ELR (cell line): ENCODE measurements at regions not wholly inside any gene's neighbourhood (a gene's known extent, or its start where the extent isn't known, plus 50 kb on each side); places are given as distances from the start of the nearest gene placed in this dataset.
"Not testable (repeated sequence)": the region's sequence is repeated elsewhere in the genome, so short reads cannot be mapped to it uniquely, and the experiment has no call there.

ENCODE experiments used
- DNase-seq: peaks from one replicate; pipeline ENCODE4 v3.0.0-alpha.2; 2015; ENCODE audit warnings: low read depth

GRCh38 chr22:47547881-47548650 is 785.6 kb downstream of the TBC1D22A start:
- DNase-seq: no peak

- no peak for DNase-seq
Observed at GRCh38 chr22:47547239-47547661, 784.8 kb downstream of the TBC1D22A start.

GRCh38 chr22:47544696-47545095 is 782.2 kb downstream of the TBC1D22A start:
- DNase-seq: no peak

- no peak for DNase-seq
Observed at GRCh38 chr22:47543447-47543846, 781.0 kb downstream of the TBC1D22A start.

GRCh38 chr22:47540011-47540410 is 777.6 kb downstream of the TBC1D22A start:
- no peak for DNase-seq

GRCh38 chr22:47539374-47539773 is 776.9 kb downstream of the TBC1D22A start:
- DNase-seq: no peak

GRCh38 chr22:47535681-47536080 is 773.2 kb downstream of the TBC1D22A start:
- DNase-seq: no peak

DNA sequence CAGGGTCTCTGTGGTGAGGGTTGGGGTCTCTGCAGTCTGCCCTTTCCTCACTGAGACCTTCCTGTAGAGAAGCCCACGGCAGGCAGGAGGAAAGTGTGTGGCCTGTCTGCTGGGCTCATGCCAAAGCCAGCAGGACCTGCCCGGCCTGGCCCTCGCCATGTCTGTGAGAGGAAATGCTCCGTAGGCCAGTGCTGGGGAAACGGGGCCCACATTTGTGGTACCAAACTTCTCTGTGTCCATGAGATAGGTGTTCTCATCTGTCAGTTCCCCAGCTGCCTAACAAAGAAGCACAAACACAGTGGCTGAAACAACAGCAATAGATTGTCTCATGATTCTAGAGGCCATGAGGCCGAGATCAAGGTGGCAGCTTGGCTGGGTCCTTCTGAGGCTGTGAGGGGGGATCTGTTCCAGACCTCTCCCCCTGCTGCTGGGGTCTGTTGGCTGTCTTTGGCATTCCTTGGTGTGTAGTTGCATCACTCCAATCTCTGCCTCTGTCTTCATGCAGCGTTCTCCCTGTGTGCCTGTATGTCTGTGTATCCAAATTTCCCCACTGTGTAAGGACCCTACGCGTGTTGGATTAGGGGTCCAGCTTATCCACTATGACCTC is 772.5 kb downstream of the TBC1D22A start:
- no peak for DNase-seq

DNA sequence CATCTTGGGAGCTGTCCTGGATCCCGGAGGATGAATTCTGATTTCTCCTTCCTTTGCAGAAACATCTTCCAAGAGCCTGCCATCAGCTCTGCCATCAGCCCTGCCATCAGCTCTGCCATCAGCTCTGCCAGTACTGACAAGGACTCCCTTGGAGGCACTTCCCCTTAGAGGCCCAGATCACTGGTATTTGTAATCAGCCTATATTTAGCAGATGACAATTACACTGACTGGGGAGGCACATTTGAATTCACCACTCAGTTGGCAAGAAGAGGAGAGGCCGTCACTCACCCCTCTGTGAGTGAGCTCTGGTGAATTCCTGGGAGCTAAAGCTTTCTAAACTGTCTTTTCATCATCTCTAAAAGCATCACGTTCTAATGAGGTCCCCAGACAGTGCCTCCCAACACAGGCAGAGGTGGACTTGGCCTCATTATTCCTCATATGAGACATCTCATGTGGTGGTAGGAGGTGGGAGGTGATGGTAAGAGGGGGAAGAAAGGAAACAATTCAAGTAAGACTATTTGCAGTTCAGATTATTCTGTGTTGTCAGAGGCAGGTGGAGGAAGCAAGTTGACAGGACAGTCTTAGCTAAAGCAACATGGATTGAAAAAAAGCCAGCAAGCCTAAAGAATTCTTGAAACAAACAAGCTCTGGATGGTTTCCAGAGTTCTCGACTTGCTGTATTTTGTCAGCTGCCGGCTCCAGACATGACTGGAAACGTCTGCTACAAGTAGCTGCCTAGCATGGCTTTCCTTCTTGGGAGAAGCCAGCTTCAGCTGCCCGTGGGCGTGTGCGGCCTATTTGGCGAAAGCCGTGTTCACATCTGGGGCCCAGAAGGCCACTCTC is 771.7 kb downstream of the TBC1D22A start:
- no peak for DNase-seq

GRCh38 chr22:47517062-47517461 is 754.6 kb downstream of the TBC1D22A start:
- DNase-seq: no peak

- no peak for DNase-seq
Observed at GRCh38 chr22:47515384-47516125, 753.1 kb downstream of the TBC1D22A start.

DNA sequence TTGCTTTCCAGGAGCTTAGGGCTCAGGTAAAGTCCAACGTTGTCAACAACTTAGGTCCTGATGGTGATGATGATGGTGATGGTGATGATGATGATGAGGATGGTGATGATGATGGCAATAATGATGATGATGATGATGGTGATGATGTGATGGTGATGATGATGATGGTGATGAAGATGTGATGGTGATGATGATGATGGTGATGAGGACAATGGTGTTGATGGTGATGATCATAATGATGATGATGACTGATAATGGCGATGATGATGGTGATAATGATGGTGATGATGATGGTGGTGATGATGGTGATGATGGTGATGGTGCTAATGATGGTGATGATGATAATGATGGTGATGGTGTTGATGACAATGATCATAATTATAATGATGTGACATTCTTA is 750.2 kb downstream of the TBC1D22A start:
- DNase-seq: no peak

DNA sequence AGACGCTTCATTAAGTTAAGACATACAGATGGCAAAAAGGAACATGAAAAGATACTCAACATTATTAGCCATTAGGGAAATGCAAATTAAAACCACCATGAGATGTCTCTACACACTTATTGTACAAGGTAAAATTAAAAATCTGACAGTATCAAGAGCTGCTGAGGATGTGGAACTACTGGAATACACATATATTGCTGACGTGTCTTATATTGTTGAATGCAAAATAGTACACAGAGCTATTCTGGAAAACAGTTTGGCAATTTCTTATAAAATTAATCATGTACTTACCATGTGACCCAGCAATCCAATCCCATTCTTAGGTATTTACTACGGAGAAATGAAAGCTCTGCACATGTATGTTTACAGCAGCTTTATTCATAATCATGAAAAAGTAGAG is 742.5 kb downstream of the TBC1D22A start:
- DNase-seq: no peak

DNA sequence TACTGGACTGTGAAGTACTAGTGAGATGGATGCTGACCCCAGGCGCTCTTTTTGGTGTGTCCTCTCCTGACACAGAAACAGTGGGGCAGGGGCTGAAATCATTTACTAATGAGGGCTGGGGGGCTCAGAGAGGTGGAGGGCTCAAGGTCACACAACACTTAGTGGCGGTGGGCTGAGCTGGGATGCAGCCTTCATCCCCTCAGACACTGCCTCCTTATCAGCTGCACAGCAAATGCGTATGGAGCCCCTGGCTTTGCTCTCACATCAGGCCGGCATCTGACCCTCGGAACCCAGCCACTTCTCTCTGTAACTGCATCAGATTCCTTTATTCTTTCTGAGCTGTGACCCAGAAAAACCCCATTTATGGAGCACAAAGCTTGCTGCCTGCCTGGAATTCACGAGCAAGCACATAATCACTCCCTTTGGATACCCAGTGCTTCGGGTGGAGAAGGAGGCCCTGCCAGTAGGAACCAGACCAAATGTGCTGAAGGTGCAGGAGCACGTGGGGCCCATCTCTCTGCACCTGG is 736.6 kb downstream of the TBC1D22A start:
- DNase-seq: no peak

DNA sequence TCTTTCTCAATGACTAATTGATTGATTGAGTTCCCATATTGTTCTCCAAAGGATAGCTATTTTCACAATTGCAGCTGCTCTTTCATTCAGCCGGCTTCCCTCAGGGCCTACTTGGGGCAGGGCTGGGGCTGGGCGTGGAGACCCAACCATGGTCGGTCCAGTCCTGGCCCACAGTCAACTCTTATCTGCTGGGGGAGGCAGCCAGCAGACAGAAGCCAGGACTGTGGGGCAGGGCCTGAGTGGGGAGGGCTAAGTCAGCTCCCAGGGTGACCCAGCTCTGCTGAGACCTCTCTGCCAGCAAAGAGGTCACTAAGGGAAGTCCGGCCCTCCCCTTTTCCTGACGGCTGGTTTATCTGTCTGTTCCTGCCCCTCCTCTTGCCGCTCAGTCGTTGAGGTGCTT is 735.2 kb downstream of the TBC1D22A start:
- DNase-seq: no peak

DNA sequence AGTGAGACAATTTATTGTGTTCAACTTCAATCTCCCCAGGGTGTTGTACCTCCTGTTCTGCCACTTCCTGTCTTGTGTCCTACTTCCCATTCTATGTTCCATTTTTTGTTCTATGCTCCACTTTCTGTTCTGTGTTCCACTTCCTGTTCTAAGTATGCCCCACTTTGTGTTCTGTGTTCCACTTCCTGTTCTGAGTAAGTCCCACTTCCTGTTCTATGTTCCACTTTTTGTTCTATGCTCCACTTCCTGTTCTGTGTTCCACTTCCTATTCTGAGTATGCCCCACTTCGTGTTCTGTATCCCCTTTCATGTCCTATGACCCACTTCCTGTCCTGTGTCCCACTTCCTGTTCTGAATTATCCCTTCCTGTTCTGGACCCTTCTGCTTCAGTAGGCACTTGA is 732.7 kb downstream of the TBC1D22A start:
- no peak for DNase-seq

GRCh38 chr22:47488131-47488530 is 725.7 kb downstream of the TBC1D22A start:
- not testable (repeated sequence) for DNase-seq

GRCh38 chr22:47486569-47487312 is 724.3 kb downstream of the TBC1D22A start:
- no peak for DNase-seq

DNA sequence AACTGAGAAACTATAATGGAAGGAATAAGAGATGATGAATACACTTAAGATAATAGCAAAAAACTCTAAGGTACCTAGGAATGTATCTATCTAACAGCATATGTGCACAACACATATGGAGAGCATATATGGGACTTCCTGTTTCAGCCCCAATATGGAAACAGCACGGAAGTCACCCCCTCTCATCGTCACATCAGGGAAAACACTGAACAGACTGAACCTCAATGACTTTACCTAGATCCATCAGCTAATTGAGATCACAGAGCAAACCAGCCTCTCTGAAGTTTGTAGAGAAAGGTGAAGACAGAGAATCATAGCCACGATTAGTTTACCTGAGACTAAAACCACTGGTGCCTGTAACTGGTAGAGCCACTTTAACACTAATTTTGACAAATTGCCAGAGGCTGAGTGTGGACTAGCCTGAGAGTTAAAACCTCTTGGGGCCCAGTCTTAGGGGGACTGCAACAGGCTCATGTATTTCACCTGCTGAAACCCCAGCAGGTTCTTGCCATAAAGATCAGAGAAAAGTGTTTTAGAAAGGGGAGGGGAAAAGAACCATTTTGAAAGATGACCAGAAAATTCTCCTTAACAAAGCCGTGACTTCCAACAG is 722.6 kb downstream of the TBC1D22A start:
- DNase-seq: no peak

GRCh38 chr22:47476231-47476630 is 713.8 kb downstream of the TBC1D22A start:
- DNase-seq: no peak

- no peak for DNase-seq
Observed at GRCh38 chr22:47474895-47475294, 712.4 kb downstream of the TBC1D22A start.
